AG04449 (cell line): ENCODE measurements at regions not wholly inside any gene's neighbourhood (a gene's known extent, or its start where the extent isn't known, plus 50 kb on each side); places are given as distances from the start of the nearest gene placed in this dataset.
A peak's percentile ranks its signal among the peaks of the same experiment; 100 is the strongest.

Source experiments
- CTCF ChIA-PET: fragments of 350-600 bp; formaldehyde crosslinking; extraction: SDS; loops from one replicate; lab custom pipeline; 2021; ENCODE audit warnings: antibody characterized with exemption; lab: Yijun Ruan, JAX
- POLR2A ChIA-PET: fragments of 400-600, 350-600 bp; formaldehyde crosslinking; extraction: SDS; loops from one replicate; lab custom pipeline; 2020; ENCODE audit warnings: antibody characterized with exemption, inconsistent platforms; lab: Yijun Ruan, JAX
- DNase-seq: peaks from one replicate; pipeline ENCODE4 v3.0.0-alpha.2; 2010; ENCODE audit warnings: low read depth, low spot score
- H3K4me3 ChIP-seq: 2 replicates; pipeline ENCODE4 v1.5.1; 2011; ENCODE audit warnings: low read depth, mild to moderate bottlenecking, control low read depth, low read length
- TF ChIP-seq, protein P1 (sequence below): IDR thresholded peaks from one replicate; pipeline ENCODE4 v1.5.1; 2011; ENCODE audit warnings: mild to moderate bottlenecking, moderate library complexity, low read length, control low read depth, inconsistent platforms; ENCODE audit not compliant: insufficient read depth; ENCODE audit errors: missing control alignments

DNA sequence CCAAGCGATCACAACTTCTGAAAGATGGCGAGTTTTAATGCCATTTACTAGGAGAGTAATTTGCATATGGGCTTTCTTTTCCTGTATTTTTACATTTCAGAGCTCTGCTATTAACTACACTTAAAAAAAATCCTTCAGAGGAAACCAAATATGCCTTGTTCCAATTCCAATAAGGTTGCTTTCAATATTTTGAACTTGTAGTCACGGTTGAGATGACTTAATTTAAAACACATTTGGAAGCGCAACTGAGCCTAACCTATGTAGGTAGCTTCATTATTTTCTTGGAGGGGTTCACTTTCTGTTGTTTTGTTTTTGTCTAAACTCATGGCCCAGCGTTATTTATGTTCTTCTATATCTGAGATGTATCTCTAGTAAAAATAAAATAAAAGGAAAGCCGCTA, 93.4 kb downstream of the BLID start:
- ChIA-PET POLR2A (no interaction called here), CTCF (interaction anchor here (2.9 kb wide), 1 partner anchor 11 kb away, joined by 10 read pairs; no protein-coding TSS in a partner anchor)
- TF ChIP-seq, protein P1, sequence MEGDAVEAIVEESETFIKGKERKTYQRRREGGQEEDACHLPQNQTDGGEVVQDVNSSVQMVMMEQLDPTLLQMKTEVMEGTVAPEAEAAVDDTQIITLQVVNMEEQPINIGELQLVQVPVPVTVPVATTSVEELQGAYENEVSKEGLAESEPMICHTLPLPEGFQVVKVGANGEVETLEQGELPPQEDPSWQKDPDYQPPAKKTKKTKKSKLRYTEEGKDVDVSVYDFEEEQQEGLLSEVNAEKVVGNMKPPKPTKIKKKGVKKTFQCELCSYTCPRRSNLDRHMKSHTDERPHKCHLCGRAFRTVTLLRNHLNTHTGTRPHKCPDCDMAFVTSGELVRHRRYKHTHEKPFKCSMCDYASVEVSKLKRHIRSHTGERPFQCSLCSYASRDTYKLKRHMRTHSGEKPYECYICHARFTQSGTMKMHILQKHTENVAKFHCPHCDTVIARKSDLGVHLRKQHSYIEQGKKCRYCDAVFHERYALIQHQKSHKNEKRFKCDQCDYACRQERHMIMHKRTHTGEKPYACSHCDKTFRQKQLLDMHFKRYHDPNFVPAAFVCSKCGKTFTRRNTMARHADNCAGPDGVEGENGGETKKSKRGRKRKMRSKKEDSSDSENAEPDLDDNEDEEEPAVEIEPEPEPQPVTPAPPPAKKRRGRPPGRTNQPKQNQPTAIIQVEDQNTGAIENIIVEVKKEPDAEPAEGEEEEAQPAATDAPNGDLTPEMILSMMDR = no peak
- no peak overlapping the region for H3K4me3 ChIP-seq
- no peak for DNase-seq

DNA sequence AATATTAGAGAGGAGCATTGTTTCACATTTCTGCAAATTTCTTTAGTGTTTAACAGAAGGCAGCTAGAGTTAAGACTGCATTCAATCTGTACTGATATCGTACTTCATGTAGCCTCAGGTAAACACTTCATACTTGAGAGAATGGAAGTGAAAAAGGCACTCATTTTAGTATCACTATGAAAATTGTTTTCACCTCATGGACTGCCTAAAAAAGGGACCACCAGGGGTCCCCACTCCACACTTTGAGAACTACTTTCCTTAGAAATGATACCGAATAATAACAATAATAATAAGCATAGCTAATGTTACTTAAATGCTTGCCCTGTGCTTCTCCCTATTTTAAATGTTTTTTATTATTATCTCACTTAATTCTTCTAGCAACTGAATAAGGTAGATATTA, 95.1 kb downstream of the BLID start:
- CTCF ChIA-PET = interaction anchor here (0.6 to 2.9 kb wide), 7 partner anchors 8 to 366 kb away, joined by 3 to 10 read pairs (median 3); no protein-coding TSS in a partner anchor
- POLR2A ChIA-PET = no interaction called here
- no peak for DNase-seq
- H3K4me3 ChIP-seq = no peak overlapping the region
- TF ChIP-seq, protein P1 = peak; percentile 28

DNA sequence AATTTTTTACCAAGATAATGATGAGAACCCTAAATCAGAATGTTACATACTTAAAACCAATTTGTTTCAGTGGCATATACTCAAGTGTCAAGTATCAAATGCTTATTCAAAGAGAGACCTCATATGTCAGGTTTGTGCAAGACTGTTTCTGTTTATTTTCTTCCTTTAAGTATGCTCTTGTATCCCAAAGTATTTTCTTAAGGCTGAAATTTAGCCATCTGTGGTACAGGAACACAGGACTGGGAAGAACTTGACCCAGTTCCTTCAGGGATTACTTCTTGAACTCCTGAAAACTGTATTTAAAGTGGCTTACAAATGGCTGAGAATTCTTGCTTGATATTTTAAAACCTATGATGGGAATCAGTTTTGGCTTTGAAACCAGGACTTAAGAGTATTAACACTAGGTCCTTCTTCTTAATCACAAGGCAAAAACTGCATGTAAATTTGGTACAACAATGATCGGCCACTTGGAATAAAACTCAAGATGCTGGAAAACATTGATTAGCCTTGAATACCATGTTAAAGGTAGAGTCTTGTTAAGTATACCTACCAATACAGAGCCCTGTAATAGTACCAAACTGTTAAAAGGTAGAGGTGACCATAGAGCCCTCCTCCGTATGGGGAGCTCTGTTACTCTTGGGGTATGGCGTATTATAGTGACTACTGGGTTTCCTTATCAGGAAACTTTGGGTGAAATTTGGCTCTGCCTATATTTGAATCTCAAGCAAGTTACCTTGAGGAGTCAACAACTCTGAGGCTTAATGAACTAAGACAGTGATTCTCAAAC, 95.9 kb downstream of the BLID start:
- POLR2A ChIA-PET = no interaction called here
- CTCF ChIA-PET = interaction anchor here (1.0 to 2.9 kb wide), 3 partner anchors 9 to 13 kb away, joined by 3 to 10 read pairs (median 4); no protein-coding TSS in a partner anchor
- DNase-seq = no peak
- H3K4me3 ChIP-seq = no peak overlapping the region
- TF ChIP-seq, protein P1 = no peak

DNA sequence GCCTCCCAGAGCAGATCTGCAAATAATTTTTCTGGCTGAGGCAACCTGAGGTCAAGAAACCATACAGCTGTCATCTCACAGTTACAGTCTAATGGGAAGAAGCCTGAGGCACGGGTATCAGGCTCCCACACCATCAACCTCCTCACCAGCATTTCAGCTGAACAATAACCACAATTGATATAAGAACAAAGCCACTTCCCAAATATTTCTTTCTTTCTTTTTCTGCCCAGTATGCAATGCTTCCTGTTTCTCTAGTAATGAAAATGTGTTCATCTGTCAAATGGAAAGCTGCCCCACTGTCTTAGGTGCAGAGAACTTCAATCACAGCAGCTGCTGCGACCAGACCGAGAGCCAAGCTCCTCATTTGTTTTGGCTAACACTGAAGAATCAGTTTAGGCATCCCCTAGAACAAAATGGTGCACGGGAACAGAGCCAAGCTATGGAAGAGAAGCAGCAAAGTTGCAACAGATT, 108.4 kb downstream of the BLID start:
- TF ChIP-seq, protein P1 = no peak
- no peak overlapping the region for H3K4me3 ChIP-seq
- ChIA-PET CTCF (no interaction called here), POLR2A (no interaction called here)
- DNase-seq = no peak

DNA sequence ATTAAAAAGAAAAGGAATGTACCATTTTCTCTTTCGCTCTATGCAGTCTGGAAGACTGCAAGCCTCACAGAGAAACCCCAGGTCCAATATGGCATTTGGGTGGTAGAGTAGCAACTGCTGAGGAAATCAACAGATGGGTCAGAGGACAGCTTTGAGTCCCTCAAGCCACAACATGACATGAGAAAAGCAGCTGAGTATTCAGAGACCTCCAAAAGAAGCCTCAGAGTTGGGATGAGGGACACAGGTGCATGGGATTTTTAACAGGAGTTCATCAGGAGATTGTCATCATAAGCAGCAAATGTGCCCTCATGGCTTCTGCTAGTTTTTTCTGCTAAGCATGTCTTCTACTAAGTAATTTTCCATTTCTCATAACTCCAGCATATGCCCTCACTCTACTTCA, 111.6 kb downstream of the BLID start:
- POLR2A ChIA-PET = no interaction called here
- H3K4me3 ChIP-seq = no peak overlapping the region

DNA sequence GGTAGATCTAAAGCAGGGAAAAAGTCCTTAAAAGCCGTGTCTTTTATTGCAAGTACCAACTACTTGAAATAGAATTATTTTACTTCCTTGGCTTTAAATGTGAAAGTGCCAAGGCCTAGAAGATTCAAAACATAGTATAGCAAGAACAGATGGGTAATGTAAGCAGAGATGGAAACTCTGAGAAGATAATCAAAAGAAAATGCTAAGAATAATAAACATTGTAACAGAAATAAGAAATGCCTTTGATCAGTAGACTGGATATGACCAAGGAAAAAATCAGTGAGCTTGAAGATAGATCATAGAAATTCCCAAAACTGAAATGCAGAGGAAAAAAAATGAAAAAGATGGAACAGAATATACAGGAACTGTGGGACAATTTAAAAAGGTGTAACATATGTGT, 113.1 kb downstream of the BLID start:
- TF ChIP-seq, protein P1 = no peak
- no peak for DNase-seq
- ChIA-PET POLR2A (no interaction called here), CTCF (no interaction called here)
- no peak overlapping the region for H3K4me3 ChIP-seq

More for the DNA sequence above, 111.6 kb downstream of the BLID start:
- TF ChIP-seq, protein P1 = no peak
- CTCF ChIA-PET = no interaction called here
- DNase-seq = no peak
